ENCODE measurements at regions not wholly inside any gene's neighbourhood (a gene's known extent, or its start where the extent isn't known, plus 50 kb on each side); places are given as distances from the start of the nearest gene placed in this dataset.
A peak's percentile ranks its signal among the peaks of the same experiment; 100 is the strongest.

- TF ChIP-seq ZNF318 (CRISPR knock-in tag; IDR thresholded peaks at IDR 0.05) (no peak), BRCA1 (CRISPR knock-in tag; IDR thresholded peaks at IDR 0.05) (peak; percentile 81; the same call in 1 of the 2 replicates), PHB2 (IDR thresholded peaks at IDR 0.05; ENCODE audit: partially characterized antibody) (no peak), ZNF639 (CRISPR knock-in tag; conservative IDR thresholded peaks at IDR 0.05) (0 out of 2 replicates have a peak, but pooled peaks have one; percentile 53), ZNF800 (CRISPR knock-in tag; IDR thresholded peaks at IDR 0.05) (0 out of 2 replicates have a peak, but pooled peaks have one; percentile 39), MAZ (IDR thresholded peaks at IDR 0.05; ENCODE audit: borderline replicate concordance, low read depth, low read length) (0 out of 2 replicates have a peak, but pooled peaks have one; percentile 61), MAZ (CRISPR knock-in tag; IDR thresholded peaks at IDR 0.05; ENCODE audit: low read depth) (no peak), ZNF644 (CRISPR knock-in tag; IDR thresholded peaks at IDR 0.05; ENCODE audit: low read depth) (peak; percentile 79; the same call in 1 of the 2 replicates)
These were observed 109.1 kb upstream of the RPS23 start (continued) for GRCh38 chr5:82387001-82387818.

Data from HepG2 (cell line).